ENCODE measurements at regions not wholly inside any gene's neighbourhood (a gene's known extent, or its start where the extent isn't known, plus 50 kb on each side); places are given as distances from the start of the nearest gene placed in this dataset.

GRCh38 chr10:44309939-44310761 lies 74.7 kb downstream of the CXCL12 start:
- peak overlapping the region; percentile 99 for H3K27ac ChIP-seq (ENCODE audit: low read length)
- H3K4me3 ChIP-seq (ENCODE audit: low read length), result peak overlapping the region; percentile 38
- H3K27ac Mint-ChIP-seq, result peak overlapping the region; percentile 75 to 92
- DNase-seq (peak; percentile 34 to 57), ATAC-seq (peak; percentile 42 to 60 (median 56))
- H3K27me3 ChIP-seq (ENCODE audit: control insufficient read depth, insufficient read depth, low read length), result no peaks in the 10 kb centered on the region
- H3K36me3 Mint-ChIP-seq, result no peaks in the 10 kb centered on the region
- no peaks in the 10 kb centered on the region for H3K9me3 ChIP-seq (ENCODE audit: control insufficient read depth, insufficient read depth, low read length)
- H3K9me3 Mint-ChIP-seq, result peaks cover 2 to 5% of the 10 kb centered on the region in 2 donors
- intact Hi-C loops (cut with micrococcal nuclease), result loop anchor here (2.0 to 5.0 kb wide), 3 partner anchors 618 to 913 kb away; no protein-coding TSS in a partner anchor
- peak overlapping the region; percentile 78 for H3K4me3 Mint-ChIP-seq
- H3K36me3 ChIP-seq (ENCODE audit: control insufficient read depth, insufficient read depth, low read length), result no peaks in the 10 kb centered on the region
- H3K4me1 ChIP-seq (ENCODE audit: control insufficient read depth, insufficient read depth, low read length), result peaks cover 33% of the 10 kb centered on the region
- 58% methylated on average over 29 of the region's 32 CpGs for WGBS (ENCODE audit: insufficient coverage)
- TF ChIP-seq CTCF (IDR thresholded peaks at IDR 0.05), result no peak
- peaks cover 22 to 31% of the 10 kb centered on the region in 2 donors for H3K4me1 Mint-ChIP-seq
- peaks cover 11% of the 10 kb centered on the region in 2 donors for H3K27me3 Mint-ChIP-seq (ENCODE audit: low read depth in 2 of 2)

- Histone ChIP-seq H3K36me3 (ENCODE audit: control insufficient read depth, insufficient read depth, low read length) (no peaks in the 10 kb centered on the region), H3K27ac (ENCODE audit: low read length) (peak overlapping the region; percentile 99), H3K4me3 (ENCODE audit: low read length) (no peak overlapping the region), H3K27me3 (ENCODE audit: control insufficient read depth, insufficient read depth, low read length) (no peaks in the 10 kb centered on the region), H3K4me1 (ENCODE audit: control insufficient read depth, insufficient read depth, low read length) (peaks cover 33% of the 10 kb centered on the region), H3K9me3 (ENCODE audit: control insufficient read depth, insufficient read depth, low read length) (no peaks in the 10 kb centered on the region)
- Mint-ChIP-seq H3K36me3 (no peaks in the 10 kb centered on the region), H3K9me3 (peaks cover 2 to 5% of the 10 kb centered on the region in 2 donors), H3K27me3 (ENCODE audit: low read depth in 2 of 2) (peaks cover 5 to 11% of the 10 kb centered on the region in 2 donors), H3K27ac (peak overlapping the region in 1 of 2 donors; percentile 92), H3K4me3 (no peak overlapping the region), H3K4me1 (peaks cover 22 to 31% of the 10 kb centered on the region in 2 donors)
- DNase-seq, result no peak
- 70% methylated on average over 4 of the region's 4 CpGs for WGBS (ENCODE audit: insufficient coverage)
- TF ChIP-seq CTCF (IDR thresholded peaks at IDR 0.05), result no peak
- no peak for ATAC-seq
- intact Hi-C loops (cut with micrococcal nuclease), result no loop called here
Observed at GRCh38 chr10:44309361-44309760, 75.5 kb downstream of the CXCL12 start.

- Mint-ChIP-seq H3K4me3 (no peak overlapping the region), H3K36me3 (no peaks in the 10 kb centered on the region), H3K27me3 (ENCODE audit: low read depth in 2 of 2) (peaks cover 9 to 11% of the 10 kb centered on the region in 2 donors), H3K9me3 (peaks cover 2 to 5% of the 10 kb centered on the region in 2 donors), H3K4me1 (peaks cover 22 to 31% of the 10 kb centered on the region in 2 donors), H3K27ac (peak overlapping the region in 1 of 2 donors; percentile 92)
- DNase-seq (no peak), ATAC-seq (no peak)
- H3K9me3 ChIP-seq (ENCODE audit: control insufficient read depth, insufficient read depth, low read length), result no peaks in the 10 kb centered on the region
- H3K4me1 ChIP-seq (ENCODE audit: control insufficient read depth, insufficient read depth, low read length), result peaks cover 33% of the 10 kb centered on the region
- intact Hi-C loops (cut with micrococcal nuclease), result no loop called here
- H3K27ac ChIP-seq (ENCODE audit: low read length), result no peak overlapping the region
- H3K27me3 ChIP-seq (ENCODE audit: control insufficient read depth, insufficient read depth, low read length), result no peaks in the 10 kb centered on the region
- TF ChIP-seq CTCF (IDR thresholded peaks at IDR 0.05), result no peak
- H3K4me3 ChIP-seq (ENCODE audit: low read length), result no peak overlapping the region
- no peaks in the 10 kb centered on the region for H3K36me3 ChIP-seq (ENCODE audit: control insufficient read depth, insufficient read depth, low read length)
- WGBS (ENCODE audit: insufficient coverage), result 96% methylated on average over 4 of the region's 4 CpGs
Observed at GRCh38 chr10:44308935-44309334, 76.0 kb downstream of the CXCL12 start.
